ENCODE measurements at regions not wholly inside any gene's neighbourhood (a gene's known extent, or its start where the extent isn't known, plus 50 kb on each side); places are given as distances from the start of the nearest gene placed in this dataset.

GRCh38 chr12:115898670-115899069 is 378.8 kb downstream of the MED13L start:
- no peaks in the 10 kb centered on the region for H3K4me1 ChIP-seq (ENCODE audit: control insufficient read depth, insufficient read depth, low read length)
- no peaks in the 10 kb centered on the region for H3K27me3 ChIP-seq (ENCODE audit: control insufficient read depth, insufficient read depth, low read length, poor library complexity, severe bottlenecking)
- peaks cover 2% of the 10 kb centered on the region for H3K9me3 ChIP-seq (ENCODE audit: control insufficient read depth, low read length)
- WGBS, 2 experiments = 83 to 88% methylated on average over 1 of the region's 1 CpG
- no peaks in the 10 kb centered on the region for H3K36me3 ChIP-seq (ENCODE audit: control insufficient read depth, insufficient read depth, low read length)
- H3K4me3 ChIP-seq (ENCODE audit: insufficient read depth, low read depth, low read length) = no peak overlapping the region
- no peak overlapping the region for H3K27ac ChIP-seq (ENCODE audit: insufficient read depth, low read depth, low read length, poor library complexity, severe bottlenecking)

GRCh38 chr12:115897729-115898128 is 379.8 kb downstream of the MED13L start:
- H3K27ac ChIP-seq (ENCODE audit: insufficient read depth, low read depth, low read length, poor library complexity, severe bottlenecking) = no peak overlapping the region
- peaks cover 2% of the 10 kb centered on the region for H3K9me3 ChIP-seq (ENCODE audit: control insufficient read depth, low read length)
- H3K4me3 ChIP-seq (ENCODE audit: insufficient read depth, low read depth, low read length) = no peak overlapping the region
- no peaks in the 10 kb centered on the region for H3K4me1 ChIP-seq (ENCODE audit: control insufficient read depth, insufficient read depth, low read length)
- WGBS, 2 experiments = 94% methylated on average over 3 of the region's 3 CpGs; no CpG with 5 or more reads in 1 of the 2 experiments
- no peaks in the 10 kb centered on the region for H3K27me3 ChIP-seq (ENCODE audit: control insufficient read depth, insufficient read depth, low read length, poor library complexity, severe bottlenecking)
- H3K36me3 ChIP-seq (ENCODE audit: control insufficient read depth, insufficient read depth, low read length) = no peaks in the 10 kb centered on the region

DNA sequence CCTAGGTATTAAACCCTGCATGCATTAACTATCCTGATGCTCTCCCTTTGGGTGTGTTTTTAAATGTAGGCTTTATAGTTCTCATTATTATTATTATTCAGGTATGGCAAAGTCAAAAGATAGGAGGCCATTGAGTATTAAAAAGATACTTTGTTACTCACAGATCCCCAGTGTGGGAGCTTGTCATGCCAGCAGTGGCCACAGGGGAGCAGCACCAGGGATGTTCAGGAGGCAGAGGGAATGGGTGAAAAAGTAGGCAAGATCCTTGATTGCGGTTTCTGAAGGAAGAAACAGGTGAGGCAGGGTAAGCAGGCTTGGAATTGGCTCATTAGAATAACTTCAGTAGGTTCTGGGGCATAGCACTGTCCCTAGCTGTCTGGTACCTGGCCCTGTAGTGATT is 382.2 kb downstream of the MED13L start:
- peaks cover 2% of the 10 kb centered on the region for H3K9me3 ChIP-seq (ENCODE audit: control insufficient read depth, low read length)

GRCh38 chr12:115891556-115892164 is 385.8 kb downstream of the MED13L start:
- no peak overlapping the region for H3K27ac ChIP-seq (ENCODE audit: insufficient read depth, low read depth, low read length, poor library complexity, severe bottlenecking)
- no peak overlapping the region for H3K4me3 ChIP-seq (ENCODE audit: insufficient read depth, low read depth, low read length)
- H3K9me3 ChIP-seq (ENCODE audit: control insufficient read depth, low read length) = peaks cover 2% of the 10 kb centered on the region
- H3K36me3 ChIP-seq (ENCODE audit: control insufficient read depth, insufficient read depth, low read length) = no peaks in the 10 kb centered on the region
- WGBS, 2 experiments = 29 to 33% methylated on average over 5 of the region's 6 CpGs
- H3K27me3 ChIP-seq (ENCODE audit: control insufficient read depth, insufficient read depth, low read length, poor library complexity, severe bottlenecking) = no peaks in the 10 kb centered on the region
- peaks cover 14% of the 10 kb centered on the region for H3K4me1 ChIP-seq (ENCODE audit: control insufficient read depth, insufficient read depth, low read length)

More for the DNA sequence above, 382.2 kb downstream of the MED13L start:
- peaks cover 14% of the 10 kb centered on the region for H3K4me1 ChIP-seq (ENCODE audit: control insufficient read depth, insufficient read depth, low read length)
- H3K36me3 ChIP-seq (ENCODE audit: control insufficient read depth, insufficient read depth, low read length) = no peaks in the 10 kb centered on the region
- WGBS, 2 experiments = 88 to 91% methylated on average over 1 of the region's 1 CpG
- H3K27ac ChIP-seq (ENCODE audit: insufficient read depth, low read depth, low read length, poor library complexity, severe bottlenecking) = no peak overlapping the region
- H3K27me3 ChIP-seq (ENCODE audit: control insufficient read depth, insufficient read depth, low read length, poor library complexity, severe bottlenecking) = no peaks in the 10 kb centered on the region
- H3K4me3 ChIP-seq (ENCODE audit: insufficient read depth, low read depth, low read length) = no peak overlapping the region

DNA sequence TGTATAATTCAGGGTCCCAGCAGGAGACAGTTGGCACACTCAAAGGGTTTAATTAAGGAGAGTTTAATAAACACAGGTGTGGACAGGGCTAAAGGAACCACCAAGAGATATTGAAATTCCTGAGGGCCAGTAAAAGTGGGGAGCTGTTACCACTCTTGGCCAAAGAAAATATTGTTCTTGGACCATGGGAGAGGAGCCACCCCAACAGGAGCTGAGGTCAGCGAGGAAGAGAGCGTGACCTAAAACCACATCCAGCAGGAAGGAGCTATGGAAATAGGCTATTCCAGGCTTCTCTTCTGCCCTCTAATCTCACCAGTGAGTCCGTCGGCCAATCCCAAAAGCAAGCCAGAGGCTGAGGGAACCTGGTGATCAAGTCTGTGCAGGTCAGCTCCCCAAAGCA is 390.8 kb downstream of the MED13L start:
- no peaks in the 10 kb centered on the region for H3K27me3 ChIP-seq (ENCODE audit: control insufficient read depth, insufficient read depth, low read length, poor library complexity, severe bottlenecking)
- H3K36me3 ChIP-seq (ENCODE audit: control insufficient read depth, insufficient read depth, low read length) = no peaks in the 10 kb centered on the region
- H3K4me1 ChIP-seq (ENCODE audit: control insufficient read depth, insufficient read depth, low read length) = peaks cover 6% of the 10 kb centered on the region
- H3K27ac ChIP-seq (ENCODE audit: insufficient read depth, low read depth, low read length, poor library complexity, severe bottlenecking) = no peak overlapping the region
- WGBS, 2 experiments = 88 to 92% methylated on average over 4 of the region's 4 CpGs
- H3K9me3 ChIP-seq (ENCODE audit: control insufficient read depth, low read length) = no peaks in the 10 kb centered on the region
- H3K4me3 ChIP-seq (ENCODE audit: insufficient read depth, low read depth, low read length) = no peak overlapping the region

GRCh38 chr12:115885040-115885690 is 392.3 kb downstream of the MED13L start:
- Histone ChIP-seq H3K27ac (ENCODE audit: insufficient read depth, low read depth, low read length, poor library complexity, severe bottlenecking) (no peak overlapping the region), H3K4me1 (ENCODE audit: control insufficient read depth, insufficient read depth, low read length) (no peaks in the 10 kb centered on the region), H3K36me3 (ENCODE audit: control insufficient read depth, insufficient read depth, low read length) (no peaks in the 10 kb centered on the region), H3K27me3 (ENCODE audit: control insufficient read depth, insufficient read depth, low read length, poor library complexity, severe bottlenecking) (no peaks in the 10 kb centered on the region), H3K9me3 (ENCODE audit: control insufficient read depth, low read length) (no peaks in the 10 kb centered on the region), H3K4me3 (ENCODE audit: insufficient read depth, low read depth, low read length) (no peak overlapping the region)
- WGBS, 2 experiments = 92 to 93% methylated on average over 12 of the region's 12 CpGs

GRCh38 chr12:115882936-115883335 is 394.6 kb downstream of the MED13L start:
- H3K9me3 ChIP-seq (ENCODE audit: control insufficient read depth, low read length) = no peaks in the 10 kb centered on the region
- no peak overlapping the region for H3K27ac ChIP-seq (ENCODE audit: insufficient read depth, low read depth, low read length, poor library complexity, severe bottlenecking)
- no peaks in the 10 kb centered on the region for H3K27me3 ChIP-seq (ENCODE audit: control insufficient read depth, insufficient read depth, low read length, poor library complexity, severe bottlenecking)
- H3K4me1 ChIP-seq (ENCODE audit: control insufficient read depth, insufficient read depth, low read length) = no peaks in the 10 kb centered on the region
- no peak overlapping the region for H3K4me3 ChIP-seq (ENCODE audit: insufficient read depth, low read depth, low read length)
- no peaks in the 10 kb centered on the region for H3K36me3 ChIP-seq (ENCODE audit: control insufficient read depth, insufficient read depth, low read length)

GRCh38 chr12:115880238-115880637 is 397.3 kb downstream of the MED13L start:
- no peaks in the 10 kb centered on the region for H3K27me3 ChIP-seq (ENCODE audit: control insufficient read depth, insufficient read depth, low read length, poor library complexity, severe bottlenecking)
- H3K9me3 ChIP-seq (ENCODE audit: control insufficient read depth, low read length) = no peaks in the 10 kb centered on the region
- H3K4me3 ChIP-seq (ENCODE audit: insufficient read depth, low read depth, low read length) = no peak overlapping the region
- H3K27ac ChIP-seq (ENCODE audit: insufficient read depth, low read depth, low read length, poor library complexity, severe bottlenecking) = no peak overlapping the region
- 91 to 93% methylated on average over 3 of the region's 3 CpGs for WGBS, 2 experiments
- H3K36me3 ChIP-seq (ENCODE audit: control insufficient read depth, insufficient read depth, low read length) = no peaks in the 10 kb centered on the region
- no peaks in the 10 kb centered on the region for H3K4me1 ChIP-seq (ENCODE audit: control insufficient read depth, insufficient read depth, low read length)

DNA sequence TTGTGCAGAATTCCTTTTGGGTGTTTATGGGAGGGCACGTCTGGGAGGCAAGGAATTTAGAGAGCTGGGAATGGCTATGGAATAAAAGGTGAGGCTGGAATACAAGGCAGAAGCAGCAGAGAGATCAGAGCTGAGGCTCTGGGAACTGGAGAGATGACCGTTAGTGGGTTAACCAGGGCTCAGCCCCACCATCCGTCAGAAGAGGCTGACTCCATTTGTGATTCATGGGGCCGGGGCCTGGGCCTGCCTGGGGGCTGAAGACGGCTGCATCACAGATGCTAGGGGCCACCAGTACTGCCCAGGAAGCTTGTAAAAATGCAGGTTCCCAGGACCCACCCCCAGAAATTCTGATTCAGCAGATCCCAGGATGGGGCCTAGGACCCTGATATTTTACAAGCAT is 398.1 kb downstream of the MED13L start:
- Histone ChIP-seq H3K27me3 (ENCODE audit: control insufficient read depth, insufficient read depth, low read length, poor library complexity, severe bottlenecking) (no peaks in the 10 kb centered on the region), H3K4me1 (ENCODE audit: control insufficient read depth, insufficient read depth, low read length) (no peaks in the 10 kb centered on the region), H3K36me3 (ENCODE audit: control insufficient read depth, insufficient read depth, low read length) (no peaks in the 10 kb centered on the region), H3K9me3 (ENCODE audit: control insufficient read depth, low read length) (no peaks in the 10 kb centered on the region), H3K27ac (ENCODE audit: insufficient read depth, low read depth, low read length, poor library complexity, severe bottlenecking) (no peak overlapping the region), H3K4me3 (ENCODE audit: insufficient read depth, low read depth, low read length) (no peak overlapping the region)
- WGBS, 2 experiments = 77 to 83% methylated on average over 5 of the region's 5 CpGs

- H3K9me3 ChIP-seq (ENCODE audit: control insufficient read depth, low read length) = no peaks in the 10 kb centered on the region
- no peaks in the 10 kb centered on the region for H3K27me3 ChIP-seq (ENCODE audit: control insufficient read depth, insufficient read depth, low read length, poor library complexity, severe bottlenecking)
- peaks cover 4% of the 10 kb centered on the region for H3K4me1 ChIP-seq (ENCODE audit: control insufficient read depth, insufficient read depth, low read length)
- H3K27ac ChIP-seq (ENCODE audit: insufficient read depth, low read depth, low read length, poor library complexity, severe bottlenecking) = no peak overlapping the region
- 91 to 97% methylated on average over 2 of the region's 3 CpGs for WGBS, 2 experiments
- no peak overlapping the region for H3K4me3 ChIP-seq (ENCODE audit: insufficient read depth, low read depth, low read length)
- H3K36me3 ChIP-seq (ENCODE audit: control insufficient read depth, insufficient read depth, low read length) = no peaks in the 10 kb centered on the region
Observed at GRCh38 chr12:115873451-115874082, 403.9 kb downstream of the MED13L start.
